WTC11 (cell line): ENCODE measurements at regions not wholly inside any gene's neighbourhood (a gene's known extent, or its start where the extent isn't known, plus 50 kb on each side); places are given as distances from the start of the nearest gene placed in this dataset.

Source experiments
- ATAC-seq: fragments of 200-7000 bp; cut with Tn5 transposase; 2 replicates; pipeline ENCODE4 v1.10.0; 2021; ENCODE audit warnings: mild to moderate bottlenecking, moderate library complexity
- CTCF ChIA-PET: fragments of 300-600 bp; sonication (Branson Sonifier 250); formaldehyde crosslinking; loops from one replicate; lab custom pipeline; 2021; ENCODE audit warnings: antibody characterized with exemption; lab: Charles Lee
- POLR2A ChIA-PET: fragments of 350-600 bp; sonication (Branson Sonifier 250); formaldehyde crosslinking; loops from one replicate; lab custom pipeline; 2021; ENCODE audit warnings: antibody characterized with exemption; lab: Charles Lee
- DNase-seq: peaks from one replicate; pipeline ENCODE4 v3.0.0; 2021; ENCODE audit warnings: low spot score
- H3K27ac Mint-ChIP-seq: 2 replicates; pipeline ENCODE4 v1.8.0; 2021; ENCODE audit warnings: mixed read lengths
- H3K27me3 Mint-ChIP-seq: 2 replicates; pipeline ENCODE4 v1.8.0; 2021; ENCODE audit warnings: low read depth, mild to moderate bottlenecking, moderate library complexity, mixed read lengths
- H3K36me3 Mint-ChIP-seq: 2 replicates; pipeline ENCODE4 v1.8.0; 2021; ENCODE audit warnings: mixed read lengths
- H3K4me1 Mint-ChIP-seq: 2 replicates; pipeline ENCODE4 v1.8.0; 2022; ENCODE audit warnings: mixed read lengths
- H3K4me3 Mint-ChIP-seq: 2 replicates; pipeline ENCODE4 v1.8.0; 2021; ENCODE audit warnings: mild to moderate bottlenecking, moderate library complexity, mixed read lengths
- H3K9me3 Mint-ChIP-seq: 2 replicates; pipeline ENCODE4 v1.8.0; 2021; ENCODE audit warnings: mixed read lengths
- ATF1 ChIP-seq: sonication (generic); formaldehyde crosslinking; IDR thresholded peaks from 2 replicates; pipeline ENCODE4 v1.8.1; 2023; ENCODE audit warnings: mild to moderate bottlenecking, moderate library complexity, missing genetic modification reagents
- CREB1 ChIP-seq: sonication (generic); formaldehyde crosslinking; IDR thresholded peaks from 2 replicates; pipeline ENCODE4 v1.8.0; 2023; ENCODE audit warnings: mild to moderate bottlenecking, missing genetic modification reagents
- ELF4 ChIP-seq: sonication (generic); formaldehyde crosslinking; IDR thresholded peaks from 2 replicates; pipeline ENCODE4 v1.8.1; 2022; ENCODE audit warnings: low read depth, mild to moderate bottlenecking, moderate library complexity, missing genetic modification reagents
- GRHL2 ChIP-seq: fragments of 250-450 bp; sonication (Bioruptor Pico); IDR thresholded peaks from 2 replicates; pipeline ENCODE4 v1.8.0; 2022; ENCODE audit warnings: mild to moderate bottlenecking, moderate library complexity; ENCODE audit not compliant: insufficient replicate concordance, severe bottlenecking
- HMGA2 ChIP-seq: fragments of 250-450 bp; sonication (Bioruptor Pico); IDR thresholded peaks from 2 replicates; pipeline ENCODE4 v1.4.0; 2021; ENCODE audit warnings: mild to moderate bottlenecking, moderate library complexity
- JUN ChIP-seq: sonication (generic); formaldehyde crosslinking; IDR thresholded peaks from 2 replicates; pipeline ENCODE4 v1.8.0; 2023; ENCODE audit warnings: mild to moderate bottlenecking, missing genetic modification reagents
- KAT7 ChIP-seq: sonication (generic); formaldehyde crosslinking; IDR thresholded peaks from 2 replicates; pipeline ENCODE4 v1.8.1; 2023; ENCODE audit warnings: missing genetic modification reagents, mild to moderate bottlenecking, borderline replicate concordance
- NFYB ChIP-seq: sonication (generic); formaldehyde crosslinking; conservative IDR thresholded peaks from 2 replicates; pipeline ENCODE4 v1.8.0; 2022; ENCODE audit warnings: low read depth, missing genetic modification reagents
- SMAD3 ChIP-seq: sonication (generic); formaldehyde crosslinking; IDR thresholded peaks from 2 replicates; pipeline ENCODE4 v1.8.0; 2022; ENCODE audit warnings: missing genetic modification reagents, mild to moderate bottlenecking, borderline replicate concordance
- SP1 ChIP-seq: sonication (generic); formaldehyde crosslinking; conservative IDR thresholded peaks from 2 replicates; pipeline ENCODE4 v1.8.1; 2022; ENCODE audit warnings: missing genetic modification reagents
- ZNF671 ChIP-seq: fragments of 250-450 bp; sonication (Bioruptor Pico); IDR thresholded peaks from 2 replicates; pipeline ENCODE4 v1.8.0; 2021; ENCODE audit warnings: mild to moderate bottlenecking
- TF ChIP-seq, protein P1 (sequence below): sonication (generic); formaldehyde crosslinking; IDR thresholded peaks from 2 replicates; pipeline ENCODE4 v1.8.0; 2022; ENCODE audit warnings: mild to moderate bottlenecking, missing genetic modification reagents
- TF ChIP-seq, protein P2 (sequence below): sonication (generic); formaldehyde crosslinking; conservative IDR thresholded peaks from 2 replicates; pipeline ENCODE4 v1.8.1; 2022; ENCODE audit warnings: mild to moderate bottlenecking, missing genetic modification reagents
- TF ChIP-seq, protein P3 (sequence below): sonication (generic); formaldehyde crosslinking; IDR thresholded peaks from 2 replicates; pipeline ENCODE4 v1.8.1; 2023; ENCODE audit warnings: mild to moderate bottlenecking, missing genetic modification reagents
- TF ChIP-seq, protein P4 (sequence below): sonication (generic); formaldehyde crosslinking; IDR thresholded peaks from 2 replicates; pipeline ENCODE4 v1.8.1; 2022; ENCODE audit warnings: low read depth, mild to moderate bottlenecking, moderate library complexity, missing genetic modification reagents, borderline replicate concordance
- TF ChIP-seq, protein P5 (sequence below): fragments of 250-450 bp; sonication (Bioruptor Pico); IDR thresholded peaks from 2 replicates; pipeline ENCODE4 v1.9.0; 2021; ENCODE audit warnings: mild to moderate bottlenecking
- TF ChIP-seq, protein P6 (sequence below): sonication (generic); formaldehyde crosslinking; conservative IDR thresholded peaks from 2 replicates; pipeline ENCODE4 v1.8.1; 2023; ENCODE audit warnings: mild to moderate bottlenecking, low read depth, missing genetic modification reagents, moderate library complexity
- TF ChIP-seq, protein P7 (sequence below): sonication (generic); formaldehyde crosslinking; IDR thresholded peaks from 2 replicates; pipeline ENCODE4 v1.8.0; 2023; ENCODE audit warnings: missing genetic modification reagents, mild to moderate bottlenecking, borderline replicate concordance

DNA sequence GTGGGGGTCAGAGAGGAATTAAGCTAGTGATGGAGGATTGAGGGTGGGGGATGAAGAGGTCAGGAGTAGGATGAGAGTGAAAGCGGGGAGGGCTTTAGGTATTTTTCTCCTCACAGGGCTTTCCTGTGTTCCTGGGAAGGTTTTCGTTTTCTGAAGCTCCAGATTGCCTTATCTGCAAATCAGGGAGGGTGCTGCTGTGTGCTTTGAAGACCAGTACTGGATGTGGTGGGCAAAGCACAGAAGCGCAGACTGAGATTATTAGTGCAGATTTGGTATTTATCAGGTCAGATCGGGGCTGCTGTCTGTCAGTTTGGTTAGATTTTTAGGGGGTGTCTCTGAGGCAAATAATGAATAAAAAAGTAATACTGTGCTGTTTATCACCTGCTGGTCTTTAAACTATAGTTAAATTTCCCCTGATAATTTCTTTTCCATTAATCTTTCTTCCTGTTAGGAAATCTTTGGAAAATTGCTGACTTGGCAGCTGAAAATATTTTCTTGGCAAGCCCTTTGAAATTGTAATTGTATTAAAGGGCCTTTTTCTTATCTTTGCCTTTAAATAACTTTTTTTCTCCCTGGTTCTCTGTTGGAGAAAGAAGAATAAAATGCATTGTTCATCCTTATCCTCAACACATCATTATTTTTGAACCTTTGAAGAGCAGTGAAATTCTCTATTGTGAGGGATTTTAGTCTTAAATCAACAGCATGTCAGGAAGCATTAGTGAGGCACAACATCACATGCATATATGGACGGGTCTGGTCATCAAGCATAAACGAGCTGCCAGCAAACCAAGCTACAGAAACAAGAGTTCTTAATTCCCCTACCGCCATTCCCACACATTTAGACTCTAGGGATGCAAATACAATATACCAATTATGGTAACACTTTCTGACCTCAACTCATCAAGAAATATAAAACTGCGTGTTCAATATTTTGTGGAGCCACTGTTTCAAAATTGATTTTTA, 139.6 kb downstream of the S1PR1 start:
- H3K9me3 Mint-ChIP-seq = peaks cover 33% of the 10 kb centered on the region
- peaks cover 7% of the 10 kb centered on the region; the same call in 1 of the 2 replicates for H3K36me3 Mint-ChIP-seq
- H3K4me3 Mint-ChIP-seq = no peak overlapping the region
- no peak for TF ChIP-seq ZNF671
- no peak for TF ChIP-seq CREB1 (CRISPR knock-in tag)
- TF ChIP-seq JUN = no peak
- TF ChIP-seq, protein P1, sequence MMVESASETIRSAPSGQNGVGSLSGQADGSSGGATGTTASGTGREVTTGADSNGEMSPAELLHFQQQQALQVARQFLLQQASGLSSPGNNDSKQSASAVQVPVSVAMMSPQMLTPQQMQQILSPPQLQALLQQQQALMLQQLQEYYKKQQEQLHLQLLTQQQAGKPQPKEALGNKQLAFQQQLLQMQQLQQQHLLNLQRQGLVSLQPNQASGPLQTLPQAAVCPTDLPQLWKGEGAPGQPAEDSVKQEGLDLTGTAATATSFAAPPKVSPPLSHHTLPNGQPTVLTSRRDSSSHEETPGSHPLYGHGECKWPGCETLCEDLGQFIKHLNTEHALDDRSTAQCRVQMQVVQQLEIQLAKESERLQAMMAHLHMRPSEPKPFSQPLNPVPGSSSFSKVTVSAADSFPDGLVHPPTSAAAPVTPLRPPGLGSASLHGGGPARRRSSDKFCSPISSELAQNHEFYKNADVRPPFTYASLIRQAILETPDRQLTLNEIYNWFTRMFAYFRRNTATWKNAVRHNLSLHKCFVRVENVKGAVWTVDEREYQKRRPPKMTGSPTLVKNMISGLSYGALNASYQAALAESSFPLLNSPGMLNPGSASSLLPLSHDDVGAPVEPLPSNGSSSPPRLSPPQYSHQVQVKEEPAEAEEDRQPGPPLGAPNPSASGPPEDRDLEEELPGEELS (CRISPR knock-in tag) = no peak
- no peak for TF ChIP-seq GRHL2 (CRISPR knock-in tag)
- no peak for TF ChIP-seq KAT7 (CRISPR knock-in tag)
- TF ChIP-seq HMGA2 = no peak
- TF ChIP-seq ATF1 = no peak
- TF ChIP-seq SMAD3 (CRISPR knock-in tag) = no peak
- no peak for TF ChIP-seq SP1
- TF ChIP-seq, protein P2, sequence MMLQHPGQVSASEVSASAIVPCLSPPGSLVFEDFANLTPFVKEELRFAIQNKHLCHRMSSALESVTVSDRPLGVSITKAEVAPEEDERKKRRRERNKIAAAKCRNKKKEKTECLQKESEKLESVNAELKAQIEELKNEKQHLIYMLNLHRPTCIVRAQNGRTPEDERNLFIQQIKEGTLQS (CRISPR knock-in tag) = no peak
- no peak for TF ChIP-seq NFYB (CRISPR knock-in tag)
- TF ChIP-seq, protein P3, sequence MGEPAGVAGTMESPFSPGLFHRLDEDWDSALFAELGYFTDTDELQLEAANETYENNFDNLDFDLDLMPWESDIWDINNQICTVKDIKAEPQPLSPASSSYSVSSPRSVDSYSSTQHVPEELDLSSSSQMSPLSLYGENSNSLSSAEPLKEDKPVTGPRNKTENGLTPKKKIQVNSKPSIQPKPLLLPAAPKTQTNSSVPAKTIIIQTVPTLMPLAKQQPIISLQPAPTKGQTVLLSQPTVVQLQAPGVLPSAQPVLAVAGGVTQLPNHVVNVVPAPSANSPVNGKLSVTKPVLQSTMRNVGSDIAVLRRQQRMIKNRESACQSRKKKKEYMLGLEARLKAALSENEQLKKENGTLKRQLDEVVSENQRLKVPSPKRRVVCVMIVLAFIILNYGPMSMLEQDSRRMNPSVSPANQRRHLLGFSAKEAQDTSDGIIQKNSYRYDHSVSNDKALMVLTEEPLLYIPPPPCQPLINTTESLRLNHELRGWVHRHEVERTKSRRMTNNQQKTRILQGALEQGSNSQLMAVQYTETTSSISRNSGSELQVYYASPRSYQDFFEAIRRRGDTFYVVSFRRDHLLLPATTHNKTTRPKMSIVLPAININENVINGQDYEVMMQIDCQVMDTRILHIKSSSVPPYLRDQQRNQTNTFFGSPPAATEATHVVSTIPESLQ (CRISPR knock-in tag) = no peak
- TF ChIP-seq, protein P4, sequence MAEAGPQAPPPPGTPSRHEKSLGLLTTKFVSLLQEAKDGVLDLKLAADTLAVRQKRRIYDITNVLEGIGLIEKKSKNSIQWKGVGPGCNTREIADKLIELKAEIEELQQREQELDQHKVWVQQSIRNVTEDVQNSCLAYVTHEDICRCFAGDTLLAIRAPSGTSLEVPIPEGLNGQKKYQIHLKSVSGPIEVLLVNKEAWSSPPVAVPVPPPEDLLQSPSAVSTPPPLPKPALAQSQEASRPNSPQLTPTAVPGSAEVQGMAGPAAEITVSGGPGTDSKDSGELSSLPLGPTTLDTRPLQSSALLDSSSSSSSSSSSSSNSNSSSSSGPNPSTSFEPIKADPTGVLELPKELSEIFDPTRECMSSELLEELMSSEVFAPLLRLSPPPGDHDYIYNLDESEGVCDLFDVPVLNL (CRISPR knock-in tag) = no peak
- no peak for TF ChIP-seq ELF4
- TF ChIP-seq, protein P5, sequence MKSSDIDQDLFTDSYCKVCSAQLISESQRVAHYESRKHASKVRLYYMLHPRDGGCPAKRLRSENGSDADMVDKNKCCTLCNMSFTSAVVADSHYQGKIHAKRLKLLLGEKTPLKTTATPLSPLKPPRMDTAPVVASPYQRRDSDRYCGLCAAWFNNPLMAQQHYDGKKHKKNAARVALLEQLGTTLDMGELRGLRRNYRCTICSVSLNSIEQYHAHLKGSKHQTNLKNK = no peak
- H3K4me1 Mint-ChIP-seq = peaks cover 41% of the 10 kb centered on the region
- DNase-seq = no peak
- CTCF ChIA-PET = interaction anchor here (0.9 to 2.7 kb wide), 3 partner anchors 19 to 67 kb away, joined by 4 to 24 read pairs (median 9); no protein-coding TSS in a partner anchor
- H3K27ac Mint-ChIP-seq = no peak overlapping the region
- H3K27me3 Mint-ChIP-seq = no peaks in the 10 kb centered on the region
- POLR2A ChIA-PET = interaction anchor here (0.7 kb wide), 1 partner anchor 78 kb away, joined by 4 read pairs; no protein-coding TSS in a partner anchor
- ATAC-seq = no peak

DNA sequence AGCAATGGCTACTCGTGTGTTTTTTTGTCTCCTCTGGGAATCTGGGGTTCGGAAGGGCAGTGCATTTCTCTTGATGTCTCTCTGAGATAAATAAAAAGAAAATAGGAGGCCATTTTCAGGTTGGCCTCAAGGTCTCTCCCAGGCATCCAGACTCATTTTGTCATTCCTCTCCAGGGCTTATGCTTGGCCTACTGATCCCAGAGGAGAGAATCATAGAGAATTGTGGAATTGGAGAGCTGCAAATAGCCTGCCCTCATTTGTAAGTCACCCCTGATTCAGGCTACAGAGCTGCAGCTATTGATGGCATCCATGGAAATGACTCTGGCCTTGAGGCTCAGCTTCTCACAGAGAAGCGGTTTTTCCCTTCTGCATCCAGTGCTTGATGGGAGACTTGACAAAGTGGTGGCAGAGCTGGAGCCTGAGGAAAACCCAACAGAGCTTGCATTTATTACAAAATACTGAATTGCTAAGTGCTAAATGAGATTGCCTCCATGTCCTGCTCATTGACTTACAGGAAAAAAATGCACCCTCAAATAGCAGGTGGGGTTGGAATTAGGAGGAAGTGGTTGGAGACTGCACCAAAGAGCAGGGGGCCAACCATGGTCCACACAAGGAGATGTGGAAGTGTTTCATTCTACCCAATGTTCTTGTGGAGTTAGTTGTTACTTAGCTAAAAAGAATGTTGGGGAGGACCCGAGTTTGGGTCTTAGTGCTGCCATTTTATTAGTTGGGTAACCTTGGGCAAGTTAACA, 140.4 kb downstream of the S1PR1 start:
- Mint-ChIP-seq H3K4me3 (no peak overlapping the region), H3K27ac (no peak overlapping the region), H3K36me3 (peaks cover 7% of the 10 kb centered on the region; the same call in 1 of the 2 replicates), H3K4me1 (peaks cover 50% of the 10 kb centered on the region), H3K9me3 (peaks cover 32% of the 10 kb centered on the region), H3K27me3 (no peaks in the 10 kb centered on the region)
- CTCF ChIA-PET = interaction anchor here (2.1 kb wide), 1 partner anchor 19 kb away, joined by 9 read pairs; no protein-coding TSS in a partner anchor
- POLR2A ChIA-PET = no interaction called here
- ATAC-seq = no peak
- DNase-seq = no peak
- TF ChIP-seq, protein P6, sequence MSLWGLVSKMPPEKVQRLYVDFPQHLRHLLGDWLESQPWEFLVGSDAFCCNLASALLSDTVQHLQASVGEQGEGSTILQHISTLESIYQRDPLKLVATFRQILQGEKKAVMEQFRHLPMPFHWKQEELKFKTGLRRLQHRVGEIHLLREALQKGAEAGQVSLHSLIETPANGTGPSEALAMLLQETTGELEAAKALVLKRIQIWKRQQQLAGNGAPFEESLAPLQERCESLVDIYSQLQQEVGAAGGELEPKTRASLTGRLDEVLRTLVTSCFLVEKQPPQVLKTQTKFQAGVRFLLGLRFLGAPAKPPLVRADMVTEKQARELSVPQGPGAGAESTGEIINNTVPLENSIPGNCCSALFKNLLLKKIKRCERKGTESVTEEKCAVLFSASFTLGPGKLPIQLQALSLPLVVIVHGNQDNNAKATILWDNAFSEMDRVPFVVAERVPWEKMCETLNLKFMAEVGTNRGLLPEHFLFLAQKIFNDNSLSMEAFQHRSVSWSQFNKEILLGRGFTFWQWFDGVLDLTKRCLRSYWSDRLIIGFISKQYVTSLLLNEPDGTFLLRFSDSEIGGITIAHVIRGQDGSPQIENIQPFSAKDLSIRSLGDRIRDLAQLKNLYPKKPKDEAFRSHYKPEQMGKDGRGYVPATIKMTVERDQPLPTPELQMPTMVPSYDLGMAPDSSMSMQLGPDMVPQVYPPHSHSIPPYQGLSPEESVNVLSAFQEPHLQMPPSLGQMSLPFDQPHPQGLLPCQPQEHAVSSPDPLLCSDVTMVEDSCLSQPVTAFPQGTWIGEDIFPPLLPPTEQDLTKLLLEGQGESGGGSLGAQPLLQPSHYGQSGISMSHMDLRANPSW (CRISPR knock-in tag) = no peak
- TF ChIP-seq, protein P7, sequence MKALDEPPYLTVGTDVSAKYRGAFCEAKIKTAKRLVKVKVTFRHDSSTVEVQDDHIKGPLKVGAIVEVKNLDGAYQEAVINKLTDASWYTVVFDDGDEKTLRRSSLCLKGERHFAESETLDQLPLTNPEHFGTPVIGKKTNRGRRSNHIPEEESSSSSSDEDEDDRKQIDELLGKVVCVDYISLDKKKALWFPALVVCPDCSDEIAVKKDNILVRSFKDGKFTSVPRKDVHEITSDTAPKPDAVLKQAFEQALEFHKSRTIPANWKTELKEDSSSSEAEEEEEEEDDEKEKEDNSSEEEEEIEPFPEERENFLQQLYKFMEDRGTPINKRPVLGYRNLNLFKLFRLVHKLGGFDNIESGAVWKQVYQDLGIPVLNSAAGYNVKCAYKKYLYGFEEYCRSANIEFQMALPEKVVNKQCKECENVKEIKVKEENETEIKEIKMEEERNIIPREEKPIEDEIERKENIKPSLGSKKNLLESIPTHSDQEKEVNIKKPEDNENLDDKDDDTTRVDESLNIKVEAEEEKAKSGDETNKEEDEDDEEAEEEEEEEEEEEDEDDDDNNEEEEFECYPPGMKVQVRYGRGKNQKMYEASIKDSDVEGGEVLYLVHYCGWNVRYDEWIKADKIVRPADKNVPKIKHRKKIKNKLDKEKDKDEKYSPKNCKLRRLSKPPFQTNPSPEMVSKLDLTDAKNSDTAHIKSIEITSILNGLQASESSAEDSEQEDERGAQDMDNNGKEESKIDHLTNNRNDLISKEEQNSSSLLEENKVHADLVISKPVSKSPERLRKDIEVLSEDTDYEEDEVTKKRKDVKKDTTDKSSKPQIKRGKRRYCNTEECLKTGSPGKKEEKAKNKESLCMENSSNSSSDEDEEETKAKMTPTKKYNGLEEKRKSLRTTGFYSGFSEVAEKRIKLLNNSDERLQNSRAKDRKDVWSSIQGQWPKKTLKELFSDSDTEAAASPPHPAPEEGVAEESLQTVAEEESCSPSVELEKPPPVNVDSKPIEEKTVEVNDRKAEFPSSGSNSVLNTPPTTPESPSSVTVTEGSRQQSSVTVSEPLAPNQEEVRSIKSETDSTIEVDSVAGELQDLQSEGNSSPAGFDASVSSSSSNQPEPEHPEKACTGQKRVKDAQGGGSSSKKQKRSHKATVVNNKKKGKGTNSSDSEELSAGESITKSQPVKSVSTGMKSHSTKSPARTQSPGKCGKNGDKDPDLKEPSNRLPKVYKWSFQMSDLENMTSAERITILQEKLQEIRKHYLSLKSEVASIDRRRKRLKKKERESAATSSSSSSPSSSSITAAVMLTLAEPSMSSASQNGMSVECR (CRISPR knock-in tag) = no peak
